Epithelial cell of proximal tubule (primary cell): ENCODE measurements at regions not wholly inside any gene's neighbourhood (a gene's known extent, or its start where the extent isn't known, plus 50 kb on each side); places are given as distances from the start of the nearest gene placed in this dataset.

Experiments used
- DNase-seq: peaks from one replicate; pipeline ENCODE4 v3.0.0-alpha.2; 2011; ENCODE audit warnings: low read depth
- H3K4me3 ChIP-seq: 2 replicates; pipeline ENCODE4 v1.5.1; 2011; ENCODE audit warnings: low read depth, mild to moderate bottlenecking, low read length
- CTCF ChIP-seq: conservative IDR thresholded peaks from 2 replicates; pipeline ENCODE4 v1.5.1; 2012; ENCODE audit warnings: low read depth, mild to moderate bottlenecking, low read length

- no peak for TF ChIP-seq CTCF
- no peak overlapping the region for H3K4me3 ChIP-seq
- no peak for DNase-seq
Measured at GRCh38 chr1:186572509-186572908, 107.7 kb downstream of the PTGS2 start.

- TF ChIP-seq CTCF: no peak
- DNase-seq: no peak
- H3K4me3 ChIP-seq: no peak overlapping the region
Measured at GRCh38 chr1:186571771-186572170, 108.5 kb downstream of the PTGS2 start.

GRCh38 chr1:186569856-186570255 is 108.9 kb upstream of the PDC start:
- DNase-seq: no peak
- no peak for TF ChIP-seq CTCF
- H3K4me3 ChIP-seq: no peak overlapping the region

GRCh38 chr1:186568221-186568620 is 107.3 kb upstream of the PDC start:
- DNase-seq: no peak

GRCh38 chr1:186566140-186566855 is 105.4 kb upstream of the PDC start:
- DNase-seq: no peak
- no peak for TF ChIP-seq CTCF
- no peak overlapping the region for H3K4me3 ChIP-seq

More at GRCh38 chr1:186568221-186568620, 107.3 kb upstream of the PDC start:
- TF ChIP-seq CTCF: no peak
- no peak overlapping the region for H3K4me3 ChIP-seq

- no peak for DNase-seq
- TF ChIP-seq CTCF: no peak
Measured at GRCh38 chr1:186564582-186564981, 103.7 kb upstream of the PDC start.

GRCh38 chr1:186559601-186560116 is 98.7 kb upstream of the PDC start:
- no peak for TF ChIP-seq CTCF
- DNase-seq: no peak
- H3K4me3 ChIP-seq: no peak overlapping the region

More at GRCh38 chr1:186564582-186564981, 103.7 kb upstream of the PDC start:
- H3K4me3 ChIP-seq: no peak overlapping the region
